Adipocyte (in vitro differentiated cells): ENCODE measurements at regions not wholly inside any gene's neighbourhood (a gene's known extent, or its start where the extent isn't known, plus 50 kb on each side); places are given as distances from the start of the nearest gene placed in this dataset.
"Not testable (repeated sequence)": the region's sequence is repeated elsewhere in the genome, so short reads cannot be mapped to it uniquely, and the experiment has no call there.

ENCODE experiments used
- DNase-seq: peaks from one replicate; pipeline ENCODE4 v3.0.0-alpha.2; 2015; ENCODE audit warnings: low read depth
- H3K27me3 ChIP-seq: replicated peaks from 2 replicates; pipeline ENCODE4 v1.7.0; 2013; ENCODE audit warnings: mild to moderate bottlenecking, low read length, moderate library complexity; ENCODE audit not compliant: control insufficient read depth, insufficient read depth
- H3K36me3 ChIP-seq: 2 replicates; pipeline ENCODE4 v1.7.0; 2013; ENCODE audit warnings: low read length, mild to moderate bottlenecking, moderate library complexity; ENCODE audit not compliant: control insufficient read depth, insufficient read depth, severe bottlenecking
- H3K4me1 ChIP-seq: 2 replicates; pipeline ENCODE4 v1.7.0; 2013; ENCODE audit warnings: mild to moderate bottlenecking, low read length, moderate library complexity; ENCODE audit not compliant: control insufficient read depth, insufficient read depth
- H3K4me3 ChIP-seq: 2 replicates; pipeline ENCODE4 v1.7.0; 2013; ENCODE audit warnings: mild to moderate bottlenecking, low read length, moderate library complexity
- H3K9ac ChIP-seq: 2 replicates; pipeline ENCODE4 v1.7.0; 2013; ENCODE audit warnings: mild to moderate bottlenecking, low read length, moderate library complexity
- H3K9me3 ChIP-seq: 2 replicates; pipeline ENCODE4 v1.7.0; 2013; ENCODE audit warnings: mild to moderate bottlenecking, low read length, moderate library complexity; ENCODE audit not compliant: control insufficient read depth

DNA sequence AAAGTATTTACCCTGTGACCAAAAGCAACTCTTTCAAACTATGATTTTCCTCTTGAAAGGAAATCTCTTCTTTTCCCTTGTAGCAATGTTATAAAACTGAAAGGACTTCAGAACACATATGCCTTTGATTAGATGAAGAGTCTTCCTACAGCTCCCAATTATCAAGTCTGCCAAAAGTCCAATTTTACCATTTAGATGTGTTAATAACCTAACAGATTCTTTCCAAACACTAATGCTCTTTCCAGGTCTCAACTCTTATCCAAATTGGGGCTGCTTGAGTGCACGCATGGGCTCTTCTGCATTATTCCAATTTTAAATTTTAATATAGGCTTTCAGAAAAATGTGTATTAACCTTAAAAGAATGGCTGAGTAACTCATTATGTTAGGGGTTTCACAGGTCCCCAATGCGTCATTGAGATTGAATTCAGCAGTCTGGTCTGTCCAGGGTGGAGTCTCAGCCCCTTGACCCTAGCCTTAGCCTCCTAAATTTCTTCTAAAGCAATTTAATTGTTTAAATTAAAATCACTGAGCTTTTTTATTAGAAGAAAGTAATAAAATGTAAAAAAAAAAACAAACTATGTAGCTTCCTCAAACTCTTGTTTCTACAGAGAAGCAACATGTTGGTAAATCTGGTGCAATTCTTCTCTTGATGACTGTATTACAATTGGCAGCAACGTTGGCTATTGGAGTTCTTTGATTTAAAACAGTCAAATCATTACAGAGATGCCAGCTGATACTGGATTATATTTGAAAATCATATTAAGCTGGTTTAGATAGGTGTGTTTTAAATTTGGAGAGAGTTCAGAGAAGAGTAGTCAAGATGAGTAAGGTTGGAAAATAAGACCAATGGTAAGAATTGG is 170.4 kb downstream of the DKK1 start:
- Histone ChIP-seq H3K36me3 (no peaks in the 10 kb centered on the region), H3K9me3 (no peaks in the 10 kb centered on the region), H3K27me3 (no peaks in the 10 kb centered on the region), H3K9ac (peak overlapping the region; percentile 87), H3K4me1 (peaks cover 53% of the 10 kb centered on the region), H3K4me3 (peak overlapping the region; percentile 8)
- DNase-seq = no peak

DNA sequence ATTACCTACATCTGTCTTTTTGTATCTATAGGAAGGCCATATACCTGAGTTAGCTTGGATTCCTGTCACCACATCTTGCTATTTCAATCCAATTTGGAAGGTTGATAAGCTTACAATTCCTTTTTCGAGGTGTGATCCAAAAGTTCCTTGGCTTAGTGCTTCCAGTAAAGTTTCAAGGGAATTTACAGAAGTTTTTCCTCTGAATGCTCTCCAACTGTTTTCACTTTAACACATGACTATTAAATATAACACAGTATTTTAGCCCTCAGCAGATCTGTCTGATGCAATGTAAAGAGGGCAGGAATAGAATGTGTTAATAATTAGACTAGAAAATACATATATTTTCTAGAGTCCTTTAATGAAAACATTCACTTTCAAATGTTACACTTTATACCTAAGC is 171.4 kb downstream of the DKK1 start:
- Histone ChIP-seq H3K4me1 (peaks cover 53% of the 10 kb centered on the region), H3K27me3 (no peaks in the 10 kb centered on the region), H3K9me3 (no peaks in the 10 kb centered on the region), H3K9ac (peak overlapping the region; percentile 87), H3K4me3 (no peak overlapping the region), H3K36me3 (no peaks in the 10 kb centered on the region)
- peak; percentile 13 for DNase-seq

DNA sequence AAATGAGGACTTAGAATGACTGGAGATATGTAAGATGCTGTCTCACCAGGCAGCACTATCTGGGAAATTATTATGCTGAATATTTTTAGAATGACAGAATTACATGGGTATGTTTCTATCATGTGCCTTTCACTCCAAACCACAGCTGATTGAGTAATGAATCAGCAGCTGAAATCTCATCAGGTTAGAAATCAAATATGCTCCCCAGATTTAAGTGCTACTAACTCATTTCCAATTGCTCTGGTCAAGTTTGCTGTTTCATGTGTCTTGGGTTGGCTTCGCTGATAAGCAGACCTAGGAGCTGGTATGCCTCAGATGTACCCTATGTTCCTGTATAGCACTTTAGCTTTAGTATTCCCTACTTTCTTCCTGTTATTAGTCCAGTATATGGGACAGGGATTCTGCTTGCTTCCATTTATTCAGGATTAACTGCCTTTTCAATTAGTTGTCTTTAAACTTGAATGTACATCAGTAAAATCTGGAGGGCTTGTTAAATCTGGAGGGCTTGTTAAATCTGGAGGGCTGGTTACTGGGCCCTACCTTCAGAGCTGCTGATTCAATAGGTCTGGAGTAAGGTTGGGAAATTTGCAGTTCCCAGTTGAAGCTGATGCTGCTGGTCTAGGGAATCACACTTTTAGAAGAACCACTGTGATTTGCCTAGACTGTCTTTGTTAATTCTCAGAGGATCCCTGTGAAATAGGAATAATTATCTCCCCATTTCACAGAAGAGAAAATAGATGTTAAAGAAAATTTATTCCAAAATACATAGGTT is 172.9 kb downstream of the DKK1 start:
- no peaks in the 10 kb centered on the region for H3K27me3 ChIP-seq
- peaks cover 64% of the 10 kb centered on the region for H3K4me1 ChIP-seq
- peak; percentile 87 for DNase-seq
- peak overlapping the region; percentile 48 for H3K4me3 ChIP-seq
- peak overlapping the region; percentile 87 for H3K9ac ChIP-seq
- no peaks in the 10 kb centered on the region for H3K9me3 ChIP-seq
- no peaks in the 10 kb centered on the region for H3K36me3 ChIP-seq

DNA sequence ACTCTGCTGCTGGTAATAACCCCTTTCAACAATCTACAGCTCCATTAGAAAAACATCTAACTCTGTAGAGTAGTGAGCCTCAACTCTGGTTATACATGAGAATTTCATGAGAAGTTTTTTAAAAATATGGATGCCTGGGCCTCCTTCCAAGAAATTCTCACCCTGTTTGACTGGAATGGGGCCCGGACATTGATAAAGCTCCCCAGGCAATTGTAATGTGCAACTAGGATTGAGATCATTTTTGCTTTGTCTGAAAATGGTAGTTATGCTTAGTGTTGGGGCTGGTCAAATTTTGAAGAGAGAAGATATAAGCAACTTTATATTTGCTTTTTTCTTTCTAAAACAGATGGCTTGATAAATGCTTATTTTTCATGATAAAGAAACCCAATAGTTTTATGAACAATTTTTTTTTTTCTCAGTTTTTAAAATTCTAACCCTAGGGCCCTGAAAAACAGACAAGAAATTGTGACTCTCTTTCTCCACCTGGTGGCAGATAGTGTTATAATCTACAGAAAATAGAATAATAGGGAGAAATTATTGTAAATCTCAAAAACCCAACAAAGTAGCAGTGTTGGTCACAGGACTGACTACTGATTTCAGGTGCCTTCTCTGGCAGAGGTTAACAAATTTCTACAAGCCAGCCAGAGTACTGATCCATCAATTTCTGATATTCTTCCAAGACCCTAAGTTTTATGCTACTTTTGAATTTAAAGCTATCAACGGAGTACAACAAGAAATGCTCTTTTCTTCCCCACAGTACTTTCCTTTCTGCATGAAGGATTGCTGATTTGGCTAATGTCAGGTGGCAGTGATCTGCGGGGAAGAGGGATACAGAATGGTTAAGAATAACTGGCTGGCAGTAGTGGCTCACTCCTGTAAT is 174.8 kb downstream of the DKK1 start:
- no peaks in the 10 kb centered on the region for H3K9me3 ChIP-seq
- H3K4me1 ChIP-seq = peaks cover 65% of the 10 kb centered on the region
- H3K4me3 ChIP-seq = no peak overlapping the region
- H3K36me3 ChIP-seq = no peaks in the 10 kb centered on the region
- no peaks in the 10 kb centered on the region for H3K27me3 ChIP-seq
- peak; percentile 88 for DNase-seq
- peak overlapping the region; percentile 87 for H3K9ac ChIP-seq

DNA sequence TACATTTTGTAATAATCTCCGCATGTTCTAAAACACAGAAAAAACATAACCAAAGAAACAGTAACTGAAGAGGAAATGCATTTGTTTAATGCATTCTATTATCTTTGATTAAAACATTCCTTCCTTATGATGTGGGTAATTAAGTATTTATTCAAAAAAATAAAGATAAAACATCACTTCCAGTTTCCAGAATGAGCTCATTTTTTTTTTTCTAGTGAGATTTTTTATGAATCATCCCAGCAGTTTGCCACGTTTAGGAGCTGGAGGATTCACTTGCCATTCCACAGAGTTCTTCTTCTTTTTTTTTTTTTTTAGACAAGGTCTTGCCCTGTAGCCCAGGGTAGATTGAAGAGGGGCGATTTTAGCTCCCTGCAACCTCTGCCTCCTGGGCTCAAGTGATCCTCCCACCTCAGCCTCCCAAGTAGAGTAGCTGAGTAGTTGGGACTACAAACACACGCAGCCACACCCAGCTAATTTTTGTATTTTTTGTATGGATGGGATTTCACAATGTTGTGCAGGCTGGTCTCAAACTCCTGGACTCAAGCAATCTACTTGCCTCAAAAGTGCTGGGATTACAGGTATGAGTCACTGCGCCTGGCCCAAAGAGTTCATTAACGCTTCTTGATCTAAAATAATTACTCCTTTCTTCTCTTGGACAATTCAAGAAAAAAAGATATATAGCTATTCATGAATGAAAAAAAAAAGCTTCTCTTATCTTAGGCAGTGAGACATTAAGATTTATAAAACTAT is 177.3 kb downstream of the DKK1 start:
- Histone ChIP-seq H3K36me3 (no peaks in the 10 kb centered on the region), H3K4me1 (peaks cover 39% of the 10 kb centered on the region), H3K9me3 (no peaks in the 10 kb centered on the region), H3K9ac (peak overlapping the region; percentile 57), H3K27me3 (no peaks in the 10 kb centered on the region), H3K4me3 (no peak overlapping the region)
- peak; percentile 45 for DNase-seq

DNA sequence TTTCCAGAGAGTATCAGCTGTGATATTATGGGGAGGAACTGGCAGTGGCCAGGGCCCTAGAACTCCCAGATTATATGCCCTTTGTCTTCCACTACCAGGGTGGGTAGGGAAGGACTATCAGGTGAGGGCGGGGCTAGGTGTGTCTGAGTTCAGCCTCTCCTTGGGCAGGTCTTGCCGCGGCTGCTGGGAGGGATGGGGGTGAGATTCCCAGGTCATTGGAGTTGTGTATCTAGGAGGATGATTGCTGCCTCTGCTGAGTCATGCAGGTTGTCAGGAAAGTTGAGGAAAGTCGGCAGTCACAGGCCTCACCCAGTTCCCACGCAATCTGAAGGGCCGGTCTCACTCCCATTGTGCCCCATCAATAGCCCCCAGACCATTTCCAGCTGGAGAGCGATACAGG is 185.2 kb downstream of the DKK1 start:
- no peaks in the 10 kb centered on the region for H3K36me3 ChIP-seq
- DNase-seq = no peak
- no peak overlapping the region for H3K4me3 ChIP-seq
- no peaks in the 10 kb centered on the region for H3K27me3 ChIP-seq
- peaks cover 13% of the 10 kb centered on the region for H3K9me3 ChIP-seq
- no peaks in the 10 kb centered on the region for H3K4me1 ChIP-seq
- H3K9ac ChIP-seq = no peak overlapping the region

DNA sequence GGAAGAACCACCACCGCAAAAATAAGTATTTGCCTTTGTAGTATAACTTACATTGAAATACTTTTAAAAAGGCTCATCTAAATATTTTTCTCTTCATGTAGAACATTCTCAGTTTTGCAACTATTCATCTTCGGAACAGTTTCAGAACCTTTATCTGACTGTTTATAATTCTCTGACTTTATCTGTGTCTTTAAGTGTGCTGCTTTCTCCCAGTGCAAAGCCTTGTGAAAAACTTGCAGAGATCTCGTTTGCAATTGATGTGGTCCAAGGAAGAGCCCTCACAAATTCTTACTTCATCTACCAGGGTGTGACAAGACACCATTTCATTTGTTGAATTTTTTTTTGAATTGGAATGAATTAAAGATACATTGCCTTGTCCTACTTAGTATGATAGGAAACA is 186.4 kb downstream of the DKK1 start:
- no peak for DNase-seq

DNA sequence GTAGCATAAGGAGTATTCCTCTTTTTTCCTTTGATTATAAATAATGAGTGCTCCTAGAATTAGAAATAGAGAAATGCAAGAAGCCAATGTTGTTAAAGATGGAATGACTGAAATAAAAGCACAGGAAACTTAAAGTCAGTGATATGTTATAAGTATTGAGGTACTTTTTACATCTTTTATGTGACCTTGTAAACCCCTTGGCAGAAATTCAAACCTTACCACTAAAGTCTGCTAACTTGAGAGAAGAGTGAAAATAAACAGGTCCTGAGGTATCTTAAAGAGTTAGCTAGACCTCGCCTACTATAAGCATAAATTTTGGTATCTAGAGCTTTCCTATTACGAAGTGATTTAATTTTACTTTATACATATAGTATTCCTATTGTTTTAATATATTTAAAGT is 188.2 kb downstream of the DKK1 start:
- no peak overlapping the region for H3K4me3 ChIP-seq
- no peaks in the 10 kb centered on the region for H3K27me3 ChIP-seq
- peaks cover 23% of the 10 kb centered on the region for H3K9me3 ChIP-seq

More for the DNA sequence above, 186.4 kb downstream of the DKK1 start:
- Histone ChIP-seq H3K4me1 (no peaks in the 10 kb centered on the region), H3K36me3 (no peaks in the 10 kb centered on the region), H3K4me3 (no peak overlapping the region), H3K9ac (no peak overlapping the region), H3K27me3 (no peaks in the 10 kb centered on the region), H3K9me3 (peaks cover 23% of the 10 kb centered on the region)

DNA sequence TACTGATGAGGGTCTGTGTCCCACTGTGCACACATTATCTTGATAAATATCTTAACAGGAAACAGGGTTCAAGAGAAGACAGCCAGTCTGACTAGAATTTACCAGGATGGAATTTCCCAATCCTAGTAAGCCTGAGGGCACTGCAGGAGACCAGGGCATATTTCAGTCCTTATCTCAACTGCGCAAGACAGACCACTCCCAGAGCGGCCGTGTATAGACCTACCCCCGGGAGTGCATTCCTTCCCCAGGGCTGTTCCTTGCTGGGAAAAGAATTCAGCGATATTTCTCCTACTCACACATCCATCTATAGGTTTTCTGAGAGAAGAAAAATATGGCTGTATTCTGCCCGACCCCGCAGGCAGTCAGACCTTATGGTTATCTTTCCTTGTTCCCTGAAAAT is 191.3 kb downstream of the DKK1 start:
- H3K4me3 ChIP-seq, H3K36me3 ChIP-seq, H3K4me1 ChIP-seq, H3K27me3 ChIP-seq, DNase-seq, H3K9ac ChIP-seq: not testable (repeated sequence)
- H3K9me3 ChIP-seq = peaks cover 29% of the 10 kb centered on the region

More for the DNA sequence above, 188.2 kb downstream of the DKK1 start:
- Histone ChIP-seq H3K36me3 (no peaks in the 10 kb centered on the region), H3K4me1 (no peaks in the 10 kb centered on the region), H3K9ac (no peak overlapping the region)
- no peak for DNase-seq

DNA sequence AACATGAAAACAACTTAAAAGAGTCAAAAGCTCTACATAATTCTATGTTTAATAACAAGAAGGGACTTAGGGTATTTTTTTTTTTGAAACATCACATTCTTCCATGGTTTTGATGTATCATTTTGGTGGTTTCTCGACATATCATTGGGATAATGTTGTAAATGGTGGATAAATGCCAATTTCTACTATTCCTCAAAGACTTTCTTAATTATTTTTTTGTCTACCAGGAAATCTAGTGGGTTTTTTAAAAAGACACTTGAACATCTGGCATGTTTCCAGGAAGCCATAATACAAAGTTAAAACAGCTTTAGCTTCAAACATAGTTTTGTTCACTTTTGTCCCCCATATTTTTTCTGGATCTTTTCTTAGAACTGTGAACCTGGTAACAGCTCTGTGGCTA is 200.4 kb downstream of the DKK1 start:
- H3K9me3 ChIP-seq = peaks cover 29% of the 10 kb centered on the region
- DNase-seq = no peak
- H3K9ac ChIP-seq = no peak overlapping the region
- H3K36me3 ChIP-seq = no peaks in the 10 kb centered on the region
- H3K4me3 ChIP-seq = no peak overlapping the region
- H3K4me1 ChIP-seq = peaks cover 31% of the 10 kb centered on the region
- H3K27me3 ChIP-seq = no peaks in the 10 kb centered on the region
